ENCODE measurements at regions not wholly inside any gene's neighbourhood (a gene's known extent, or its start where the extent isn't known, plus 50 kb on each side); places are given as distances from the start of the nearest gene placed in this dataset.

GRCh38 chr9:22214497-22215031 is 205.5 kb upstream of the CDKN2B start:
- TF ChIP-seq POLR2A (IDR thresholded peaks at IDR 0.05) (no peak), POLR2AphosphoS5 (IDR thresholded peaks at IDR 0.05) (no peak)

All from upper lobe of left lung (tissue), 4 donors.